HepG2 (cell line): ENCODE measurements at regions not wholly inside any gene's neighbourhood (a gene's known extent, or its start where the extent isn't known, plus 50 kb on each side); places are given as distances from the start of the nearest gene placed in this dataset.

ENCODE experiments used
- ATAC-seq: fragments of 200-7000 bp; cut with Tn5 transposase; 3 replicates; pipeline ENCODE4 v1.9.1; 2020; ENCODE audit warnings: mild to moderate bottlenecking, moderate library complexity
- BruUV-seq: library from RNA; stranded (reverse); fragments of 400-500 nt; replicated peaks from 2 replicates; lab custom pipeline; 2021; lab: Mats Ljungman, UMichigan
- CTCF ChIA-PET: fragments of 300-600 bp; formaldehyde crosslinking; extraction: SDS; loops from one replicate; lab custom pipeline; 2021; ENCODE audit warnings: low total read pairs, inconsistent platforms, low intra/inter-chr PET ratio; lab: Yijun Ruan, JAX
- POLR2A ChIA-PET: fragments of 350-600 bp; sonication (Branson Sonifier 250); formaldehyde crosslinking; loops from one replicate; lab custom pipeline; 2020; ENCODE audit warnings: antibody characterized with exemption, inconsistent platforms; lab: Yijun Ruan, JAX
- DNase-seq: peaks from one replicate; pipeline ENCODE4 v3.0.0-alpha.2; 2015; ENCODE audit warnings: low spot score
- FAIRE-seq: peaks from 3 replicates; lab custom pipeline; 2011; peaks lifted over from hg19 to GRCh38; lab: Jason Lieb, UNC
- H2AFZ ChIP-seq: one replicate; pipeline ENCODE4 v1.6.1; 2011; ENCODE audit warnings: low read length, inconsistent platforms
- H3K27ac ChIP-seq: fragments of 300-600 bp; 3 replicates; pipeline ENCODE4 v1.8.0; 2011; ENCODE audit warnings: mixed run types, mild to moderate bottlenecking, mixed read lengths, low read length, inconsistent platforms; ENCODE audit not compliant: insufficient read depth; ENCODE audit errors: extremely low read length
- H3K27me3 ChIP-seq, 2 experiments: fragments of 200-600 bp in 1 of 2; 2 replicates in 1 of 2; 3 replicates in 1 of 2; pipeline versions ENCODE4 v1.6.0 to v1.8.0; 2011; ENCODE audit warnings: low read length in 2 of 2, mild to moderate bottlenecking in 2 of 2, moderate library complexity in 2 of 2, inconsistent platforms in 1 of 2; ENCODE audit not compliant: insufficient read depth in 2 of 2, control insufficient read depth in 1 of 2
- H3K36me3 ChIP-seq, 2 experiments: fragments of 200-600 bp in 1 of 2; replicated peaks in 1 of 2; 2 replicates in 1 of 2; 3 replicates in 1 of 2; pipeline versions ENCODE4 v1.5.1 to v1.8.0; 2011; ENCODE audit warnings: low read length in 2 of 2, inconsistent platforms in 1 of 2; ENCODE audit not compliant: insufficient read depth in 2 of 2, control insufficient read depth in 1 of 2
- H3K4me1 ChIP-seq: 2 replicates; pipeline ENCODE4 v1.5.1; 2012; ENCODE audit warnings: low read length, inconsistent platforms; ENCODE audit not compliant: insufficient read depth
- H3K4me2 ChIP-seq: 2 replicates; pipeline ENCODE4 v1.6.0; 2011; ENCODE audit warnings: low read depth, low read length, inconsistent platforms
- H3K4me3 ChIP-seq, 3 experiments: fragments of 200-600 bp in 1 of 3; sonication (generic), shearing (Covaris generic) in 1 of 3; replicated peaks in 1 of 3; 2 replicates each; pipeline ENCODE4 v1.5.1; 2011 to 2016; ENCODE audit warnings: low read length in 3 of 3, inconsistent platforms in 2 of 3, low read depth in 2 of 3, mild to moderate bottlenecking in 2 of 3, control low read depth in 1 of 3, mixed read lengths in 1 of 3; ENCODE audit not compliant: insufficient read depth in 1 of 3
- H3K79me2 ChIP-seq: one replicate; pipeline ENCODE4 v1.6.1; 2011; ENCODE audit warnings: low read length, inconsistent platforms; ENCODE audit not compliant: insufficient read depth
- H3K9ac ChIP-seq: 2 replicates; pipeline ENCODE4 v1.6.0; 2011; ENCODE audit warnings: mild to moderate bottlenecking, low read depth, low read length, inconsistent platforms; ENCODE audit not compliant: insufficient read depth
- H3K9me3 ChIP-seq: 2 replicates; pipeline ENCODE4 v1.5.1; 2012; ENCODE audit warnings: mild to moderate bottlenecking, low read length
- H4K20me1 ChIP-seq: 2 replicates; pipeline ENCODE4 v1.6.0; 2011; ENCODE audit warnings: inconsistent platforms, mild to moderate bottlenecking, low read length, moderate library complexity; ENCODE audit not compliant: insufficient read depth
- FOXC1 ChIP-seq: sonication (generic); formaldehyde crosslinking; IDR thresholded peaks from 2 replicates; pipeline ENCODE4 v1.8.0; 2022; ENCODE audit warnings: mild to moderate bottlenecking, missing genetic modification reagents, borderline replicate concordance
- NR3C1 ChIP-seq: sonication (generic); formaldehyde crosslinking; IDR thresholded peaks from 2 replicates; pipeline ENCODE4 v1.4.0; 2020; ENCODE audit warnings: missing genetic modification reagents
- RORA ChIP-seq: sonication (generic); formaldehyde crosslinking; IDR thresholded peaks from 2 replicates; pipeline ENCODE4 v1.5.0; 2020; ENCODE audit warnings: mild to moderate bottlenecking, missing genetic modification reagents, moderate library complexity
- ZFP91 ChIP-seq: sonication (generic); formaldehyde crosslinking; IDR thresholded peaks from 2 replicates; pipeline ENCODE4 v1.9.0; 2022; ENCODE audit warnings: missing genetic modification reagents, mild to moderate bottlenecking, borderline replicate concordance
- ZNF383 ChIP-seq: sonication (generic); formaldehyde crosslinking; IDR thresholded peaks from 2 replicates; pipeline ENCODE4 v1.4.0; 2020; ENCODE audit warnings: missing genetic modification reagents, mild to moderate bottlenecking, borderline replicate concordance
- ZNF841 ChIP-seq: sonication (generic); formaldehyde crosslinking; IDR thresholded peaks from 2 replicates; pipeline ENCODE4 v1.8.1; 2023; ENCODE audit warnings: missing genetic modification reagents, borderline replicate concordance
- ZSCAN22 ChIP-seq: sonication (generic); formaldehyde crosslinking; IDR thresholded peaks from 2 replicates; pipeline ENCODE4 v1.4.0; 2020; ENCODE audit warnings: mild to moderate bottlenecking, missing genetic modification reagents
- WGBS: methylation state at CpG from one replicate; pipeline ENCODE4 v1.1.6; 2017; ENCODE audit warnings: low lambda C conversion rate; 5-methylcytosine and 5-hydroxymethylcytosine counted together
- in situ Hi-C: cut with HindIII; loops from 2 replicates; pipeline ENCODE4 v1.10.0; 2017; ENCODE audit warnings: low pct_unique_long_range_greater_than_20kb; ENCODE audit not compliant: extremely low pct_ligation_motif_present
- intact Hi-C: fragments of 100-400 bp; cut with micrococcal nuclease; formaldehyde crosslinking; loops from one replicate; pipeline ENCODE4 v1.10.0; 2022; ENCODE audit not compliant: unreplicated experiment
- TF ChIP-seq, protein P1 (sequence below): sonication (generic); formaldehyde crosslinking; IDR thresholded peaks from 2 replicates; pipeline ENCODE4 v1.4.0; 2020; ENCODE audit warnings: missing genetic modification reagents, mild to moderate bottlenecking, borderline replicate concordance

DNA sequence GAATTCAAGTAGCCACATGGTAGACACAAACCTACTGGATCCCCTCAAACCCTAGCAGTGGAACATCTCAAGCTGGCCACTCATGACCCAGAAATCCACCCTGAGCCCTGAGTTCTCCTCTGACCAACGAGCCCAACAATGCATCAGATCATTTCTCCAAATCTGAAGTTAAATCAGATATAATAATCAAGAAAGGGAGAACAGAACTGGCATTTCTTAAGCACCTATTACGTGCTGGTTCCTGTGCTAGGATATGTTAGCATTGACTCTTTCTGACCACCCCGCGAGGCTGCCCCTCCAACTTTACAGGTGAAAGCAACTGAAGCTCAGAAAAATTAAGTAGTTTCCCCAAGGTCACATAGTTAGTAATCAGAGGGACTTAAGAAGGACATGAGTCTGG, 51.5 kb upstream of the CCDC174 start:
- Histone ChIP-seq H4K20me1 (no peaks in the 10 kb centered on the region; the same call in 1 of the 2 replicates), H2AFZ (no peak overlapping the region), H3K4me2 (no peak overlapping the region), H3K27me3 (peaks cover 3 to 35% of the 10 kb centered on the region in 2 experiments; a peak in 3 of 5 replicates), H3K9me3 (no peaks in the 10 kb centered on the region), H3K36me3 (no peaks in the 10 kb centered on the region), H3K79me2 (no peaks in the 10 kb centered on the region), H3K27ac (no peak overlapping the region), H3K4me1 (0 out of 2 replicates have a peak, but pooled peaks cover 9% of the 10 kb centered on the region), H3K4me3 (no peak overlapping the region), H3K9ac (no peak overlapping the region)
- no peak for FAIRE-seq
- POLR2A ChIA-PET: no interaction called here
- ATAC-seq: no peak
- intact Hi-C loops: no loop called here
- CTCF ChIA-PET: no interaction called here
- no TSS peak for BruUV-seq
- DNase-seq: no peak
- TF ChIP-seq ZSCAN22 (CRISPR knock-in tag) (no peak), NR3C1 (CRISPR knock-in tag) (no peak), ZFP91 (CRISPR knock-in tag) (no peak), FOXC1 (CRISPR knock-in tag) (no peak), ZNF383 (CRISPR knock-in tag) (no peak)
- 46% methylated on average over 4 of the region's 4 CpGs for WGBS
- in situ Hi-C loops: no loop called here

DNA sequence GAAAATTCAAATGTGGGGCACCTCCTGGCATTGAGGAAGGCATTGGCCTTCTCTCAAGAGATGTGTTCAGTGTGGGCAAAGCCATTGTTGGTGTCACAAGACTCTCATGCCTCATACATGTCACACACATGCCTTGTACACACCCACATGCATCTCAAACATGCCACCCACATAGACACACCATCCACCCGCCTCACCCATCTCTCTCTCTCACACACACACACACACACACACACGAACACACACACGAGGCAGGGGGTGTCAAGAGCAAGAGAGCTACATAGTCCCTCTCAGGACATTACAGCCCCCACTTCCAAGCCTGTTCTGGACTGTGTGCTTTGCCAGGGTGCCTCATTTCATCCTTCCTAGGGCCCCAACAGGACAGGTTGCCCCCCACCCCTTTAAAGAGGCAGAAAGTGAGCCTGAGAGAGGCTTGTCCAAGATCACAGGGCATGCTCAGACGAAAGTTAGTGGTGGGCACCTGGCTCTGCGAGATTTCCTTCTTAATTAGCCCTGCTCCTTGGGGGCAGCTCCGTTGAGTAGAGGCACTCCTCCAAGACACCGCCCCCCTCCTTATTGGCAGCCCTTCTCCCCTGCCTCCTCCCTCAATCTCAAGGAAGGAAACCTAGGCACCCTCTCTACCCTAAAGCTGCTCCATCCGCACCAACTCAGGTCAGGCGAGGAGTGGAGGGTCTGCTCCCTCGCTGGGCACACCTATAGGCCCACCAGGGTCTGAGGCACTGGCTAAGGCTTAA, 50.5 kb upstream of the CCDC174 start:
- 0 out of 2 replicates have a peak, but pooled peaks cover 9% of the 10 kb centered on the region for H3K4me1 ChIP-seq
- no peaks in the 10 kb centered on the region for H3K9me3 ChIP-seq
- DNase-seq (no peak), ATAC-seq (no peak), FAIRE-seq (no peak)
- TF ChIP-seq RORA (no peak), ZNF841 (CRISPR knock-in tag) (no peak)
- TF ChIP-seq, protein P1, sequence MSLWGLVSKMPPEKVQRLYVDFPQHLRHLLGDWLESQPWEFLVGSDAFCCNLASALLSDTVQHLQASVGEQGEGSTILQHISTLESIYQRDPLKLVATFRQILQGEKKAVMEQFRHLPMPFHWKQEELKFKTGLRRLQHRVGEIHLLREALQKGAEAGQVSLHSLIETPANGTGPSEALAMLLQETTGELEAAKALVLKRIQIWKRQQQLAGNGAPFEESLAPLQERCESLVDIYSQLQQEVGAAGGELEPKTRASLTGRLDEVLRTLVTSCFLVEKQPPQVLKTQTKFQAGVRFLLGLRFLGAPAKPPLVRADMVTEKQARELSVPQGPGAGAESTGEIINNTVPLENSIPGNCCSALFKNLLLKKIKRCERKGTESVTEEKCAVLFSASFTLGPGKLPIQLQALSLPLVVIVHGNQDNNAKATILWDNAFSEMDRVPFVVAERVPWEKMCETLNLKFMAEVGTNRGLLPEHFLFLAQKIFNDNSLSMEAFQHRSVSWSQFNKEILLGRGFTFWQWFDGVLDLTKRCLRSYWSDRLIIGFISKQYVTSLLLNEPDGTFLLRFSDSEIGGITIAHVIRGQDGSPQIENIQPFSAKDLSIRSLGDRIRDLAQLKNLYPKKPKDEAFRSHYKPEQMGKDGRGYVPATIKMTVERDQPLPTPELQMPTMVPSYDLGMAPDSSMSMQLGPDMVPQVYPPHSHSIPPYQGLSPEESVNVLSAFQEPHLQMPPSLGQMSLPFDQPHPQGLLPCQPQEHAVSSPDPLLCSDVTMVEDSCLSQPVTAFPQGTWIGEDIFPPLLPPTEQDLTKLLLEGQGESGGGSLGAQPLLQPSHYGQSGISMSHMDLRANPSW: no peak
- no peak overlapping the region for H3K4me2 ChIP-seq
- in situ Hi-C loops (no loop called here), intact Hi-C loops (no loop called here)
- no peak overlapping the region for H3K9ac ChIP-seq
- no peak overlapping the region for H3K27ac ChIP-seq
- no peaks in the 10 kb centered on the region for H3K36me3 ChIP-seq
- CTCF ChIA-PET: no interaction called here
- no peaks in the 10 kb centered on the region for H3K79me2 ChIP-seq
- no peak overlapping the region for H3K4me3 ChIP-seq
- peaks cover 3 to 42% of the 10 kb centered on the region in 2 experiments; a peak in 3 of 5 replicates for H3K27me3 ChIP-seq
- no TSS peak for BruUV-seq
- no peak overlapping the region for H2AFZ ChIP-seq
- WGBS: 57% methylated on average over 10 of the region's 10 CpGs
- no peaks in the 10 kb centered on the region; the same call in 1 of the 2 replicates for H4K20me1 ChIP-seq
- POLR2A ChIA-PET: no interaction called here
